Fibroblast of lung (primary cell): ENCODE measurements at regions not wholly inside any gene's neighbourhood (a gene's known extent, or its start where the extent isn't known, plus 50 kb on each side); places are given as distances from the start of the nearest gene placed in this dataset.

ENCODE experiments used
- DNase-seq, 2 donors: peaks; one replicate each; pipeline versions ENCODE4 v3.0.0 to v3.0.0-alpha.2; 2010; ENCODE audit warnings: low read depth in 2 of 2
- H2AFZ ChIP-seq: 2 replicates; pipeline ENCODE4 v1.5.1; 2012; ENCODE audit warnings: low read length, control low read depth, inconsistent platforms
- H3K27ac ChIP-seq: 2 replicates; pipeline ENCODE4 v1.5.1; 2011; ENCODE audit warnings: low read length, control low read depth; ENCODE audit not compliant: insufficient read depth
- H3K27me3 ChIP-seq: 2 replicates; pipeline ENCODE4 v1.5.1; 2011; ENCODE audit warnings: mild to moderate bottlenecking, low read length; ENCODE audit not compliant: control insufficient read depth, insufficient read depth
- H3K36me3 ChIP-seq: 2 replicates; pipeline ENCODE4 v1.5.1; 2011; ENCODE audit warnings: low read length; ENCODE audit not compliant: control insufficient read depth, insufficient read depth
- H3K4me1 ChIP-seq: 2 replicates; pipeline ENCODE4 v1.5.1; 2011; ENCODE audit warnings: low read length; ENCODE audit not compliant: control insufficient read depth, insufficient read depth; ENCODE audit errors: extremely low read depth
- H3K4me2 ChIP-seq: 2 replicates; pipeline ENCODE4 v1.5.1; 2011; ENCODE audit warnings: low read length, control low read depth; ENCODE audit not compliant: insufficient read depth; ENCODE audit errors: extremely low read depth
- H3K4me3 ChIP-seq, 4 experiments: fragments of 200-600 bp in 1 of 4; sonication (generic) in 1 of 4; replicated peaks in 1 of 4; 2 replicates each; pipeline ENCODE4 v1.5.1; 2011 to 2016; ENCODE audit warnings: low read length in 4 of 4, low read depth in 3 of 4, mild to moderate bottlenecking in 3 of 4, control low read depth in 2 of 4, inconsistent platforms in 1 of 4, mixed read lengths in 1 of 4; ENCODE audit not compliant: insufficient read depth in 1 of 4; ENCODE audit errors: control extremely low read depth in 1 of 4
- H3K79me2 ChIP-seq: 2 replicates; pipeline ENCODE4 v1.5.1; 2012; ENCODE audit warnings: mild to moderate bottlenecking, low read length, inconsistent platforms; ENCODE audit not compliant: control insufficient read depth, insufficient read depth
- H3K9ac ChIP-seq: 2 replicates; pipeline ENCODE4 v1.5.1; 2011; ENCODE audit warnings: mild to moderate bottlenecking, low read length, control low read depth; ENCODE audit not compliant: insufficient read depth
- H3K9me3 ChIP-seq: 2 replicates; pipeline ENCODE4 v1.5.1; 2012; ENCODE audit warnings: low read depth, low read length; ENCODE audit not compliant: control insufficient read depth, insufficient read depth
- H4K20me1 ChIP-seq: 2 replicates; pipeline ENCODE4 v1.5.1; 2011; ENCODE audit warnings: low read length; ENCODE audit not compliant: control insufficient read depth, insufficient read depth; ENCODE audit errors: extremely low read depth
- EZH2 ChIP-seq: IDR thresholded peaks from 2 replicates; pipeline ENCODE4 v1.5.1; 2012; ENCODE audit warnings: low read length, control low read depth, mild to moderate bottlenecking; ENCODE audit errors: missing control alignments
- TF ChIP-seq, protein P1 (sequence below), 2 donors: IDR thresholded peaks in 1 of 2; conservative IDR thresholded peaks in 1 of 2; 1 replicate in 1 of 2; 2 replicates in 1 of 2; pipeline ENCODE4 v1.5.1; 2011 to 2012; ENCODE audit warnings: low read length in 2 of 2, control low read depth in 1 of 2, inconsistent platforms in 1 of 2, low read depth in 1 of 2, mild to moderate bottlenecking in 1 of 2

- DNase-seq = peak; percentile 6
- TF ChIP-seq, protein P1, sequence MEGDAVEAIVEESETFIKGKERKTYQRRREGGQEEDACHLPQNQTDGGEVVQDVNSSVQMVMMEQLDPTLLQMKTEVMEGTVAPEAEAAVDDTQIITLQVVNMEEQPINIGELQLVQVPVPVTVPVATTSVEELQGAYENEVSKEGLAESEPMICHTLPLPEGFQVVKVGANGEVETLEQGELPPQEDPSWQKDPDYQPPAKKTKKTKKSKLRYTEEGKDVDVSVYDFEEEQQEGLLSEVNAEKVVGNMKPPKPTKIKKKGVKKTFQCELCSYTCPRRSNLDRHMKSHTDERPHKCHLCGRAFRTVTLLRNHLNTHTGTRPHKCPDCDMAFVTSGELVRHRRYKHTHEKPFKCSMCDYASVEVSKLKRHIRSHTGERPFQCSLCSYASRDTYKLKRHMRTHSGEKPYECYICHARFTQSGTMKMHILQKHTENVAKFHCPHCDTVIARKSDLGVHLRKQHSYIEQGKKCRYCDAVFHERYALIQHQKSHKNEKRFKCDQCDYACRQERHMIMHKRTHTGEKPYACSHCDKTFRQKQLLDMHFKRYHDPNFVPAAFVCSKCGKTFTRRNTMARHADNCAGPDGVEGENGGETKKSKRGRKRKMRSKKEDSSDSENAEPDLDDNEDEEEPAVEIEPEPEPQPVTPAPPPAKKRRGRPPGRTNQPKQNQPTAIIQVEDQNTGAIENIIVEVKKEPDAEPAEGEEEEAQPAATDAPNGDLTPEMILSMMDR (conservative IDR thresholded peaks at IDR 0.05 in 1 of 2, IDR thresholded peaks at IDR 0.05 in 1 of 2; ENCODE audit: low read depth in 1 of 2, low read length in 2 of 2) = no peak
- no peak for TF ChIP-seq EZH2
- Histone ChIP-seq H3K4me1 (no peaks in the 10 kb centered on the region), H4K20me1 (no peaks in the 10 kb centered on the region), H2AFZ (no peak overlapping the region), H3K9ac (no peak overlapping the region), H3K36me3 (no peaks in the 10 kb centered on the region), H3K27me3 (no peaks in the 10 kb centered on the region), H3K9me3 (no peaks in the 10 kb centered on the region), H3K4me2 (no peak overlapping the region), H3K27ac (no peak overlapping the region), H3K4me3 (no peak overlapping the region), H3K79me2 (no peaks in the 10 kb centered on the region)
These were observed 503.9 kb upstream of the IGFBP3 start for GRCh38 chr7:46424934-46425333.

DNA sequence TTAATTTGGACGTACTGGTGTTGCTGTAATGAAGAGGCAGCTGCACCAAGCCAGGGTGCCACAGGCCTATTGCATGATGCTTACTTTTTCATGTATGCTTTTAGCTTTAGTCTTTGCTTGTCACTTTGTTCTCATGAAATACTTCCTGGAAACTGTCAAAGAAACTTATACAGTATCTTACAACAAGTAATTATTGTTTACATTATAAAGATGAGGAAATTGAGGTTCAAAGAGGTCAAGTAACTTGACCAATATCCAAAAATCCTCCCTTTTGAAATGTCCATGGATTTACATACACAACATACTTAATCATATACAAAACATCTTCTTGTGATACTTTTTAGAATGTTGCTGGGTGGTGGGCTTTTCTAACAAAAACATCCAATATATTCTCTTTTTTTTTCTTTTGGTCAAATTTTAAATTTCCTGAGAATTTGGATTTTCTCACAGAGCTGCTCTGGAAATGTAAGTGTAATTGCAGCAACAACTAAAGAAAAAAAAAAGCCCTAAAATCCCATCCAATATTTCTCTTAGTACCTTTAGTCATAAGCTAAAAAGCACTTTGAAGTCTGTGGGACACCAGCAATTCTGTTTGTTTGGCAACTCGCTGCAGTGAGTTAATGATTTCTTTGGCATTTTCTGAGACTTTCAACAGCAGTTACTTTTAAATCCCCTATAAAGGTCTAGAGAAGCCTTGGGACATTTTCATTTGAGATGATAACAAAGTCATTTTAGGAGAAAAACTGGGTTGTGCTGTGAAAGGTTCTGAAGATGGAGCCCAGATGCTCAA, 500.6 kb upstream of the IGFBP3 start:
- Histone ChIP-seq H3K4me2 (no peak overlapping the region), H2AFZ (no peak overlapping the region), H3K9me3 (no peaks in the 10 kb centered on the region), H3K4me3 (no peak overlapping the region), H3K27ac (no peak overlapping the region), H3K9ac (no peak overlapping the region), H3K36me3 (no peaks in the 10 kb centered on the region), H4K20me1 (no peaks in the 10 kb centered on the region), H3K79me2 (no peaks in the 10 kb centered on the region), H3K4me1 (no peaks in the 10 kb centered on the region), H3K27me3 (no peaks in the 10 kb centered on the region)
- TF ChIP-seq, protein P1 (conservative IDR thresholded peaks at IDR 0.05 in 1 of 2, IDR thresholded peaks at IDR 0.05 in 1 of 2; ENCODE audit: low read depth in 1 of 2, low read length in 2 of 2) = no peak
- TF ChIP-seq EZH2 = no peak
- peak in 1 of 2 donors; percentile 63 for DNase-seq

GRCh38 chr7:46414946-46415345, 493.9 kb upstream of the IGFBP3 start:
- Histone ChIP-seq H3K27ac (no peak overlapping the region), H3K9ac (no peak overlapping the region), H3K27me3 (no peaks in the 10 kb centered on the region), H2AFZ (no peak overlapping the region), H3K4me3 (no peak overlapping the region), H3K4me1 (no peaks in the 10 kb centered on the region), H3K9me3 (no peaks in the 10 kb centered on the region), H3K4me2 (no peak overlapping the region), H3K79me2 (no peaks in the 10 kb centered on the region), H4K20me1 (no peaks in the 10 kb centered on the region), H3K36me3 (no peaks in the 10 kb centered on the region)
- TF ChIP-seq, protein P1 (conservative IDR thresholded peaks at IDR 0.05 in 1 of 2, IDR thresholded peaks at IDR 0.05 in 1 of 2; ENCODE audit: low read depth in 1 of 2, low read length in 2 of 2) = no peak
- no peak for TF ChIP-seq EZH2
- DNase-seq = peak in 1 of 2 donors; percentile 54
